OCI-LY7 (cell line): ENCODE measurements at regions not wholly inside any gene's neighbourhood (a gene's known extent, or its start where the extent isn't known, plus 50 kb on each side); places are given as distances from the start of the nearest gene placed in this dataset.

Source experiments
- EZH2phosphoT487 ChIP-seq: fragments of 200-600 bp; sonication (generic); IDR thresholded peaks from 2 replicates; pipeline ENCODE4 v1.6.1; 2018; ENCODE audit warnings: low read depth, borderline replicate concordance, mild to moderate bottlenecking, mixed run types, antibody characterized with exemption, low read length, moderate library complexity, mixed read lengths
- TF ChIP-seq, protein P1 (sequence below): fragments of 200-600 bp; sonication (generic); conservative IDR thresholded peaks from 2 replicates; pipeline ENCODE4 v1.5.1; 2014; ENCODE audit warnings: mild to moderate bottlenecking, antibody characterized with exemption, low read length, moderate library complexity, mixed read lengths

DNA sequence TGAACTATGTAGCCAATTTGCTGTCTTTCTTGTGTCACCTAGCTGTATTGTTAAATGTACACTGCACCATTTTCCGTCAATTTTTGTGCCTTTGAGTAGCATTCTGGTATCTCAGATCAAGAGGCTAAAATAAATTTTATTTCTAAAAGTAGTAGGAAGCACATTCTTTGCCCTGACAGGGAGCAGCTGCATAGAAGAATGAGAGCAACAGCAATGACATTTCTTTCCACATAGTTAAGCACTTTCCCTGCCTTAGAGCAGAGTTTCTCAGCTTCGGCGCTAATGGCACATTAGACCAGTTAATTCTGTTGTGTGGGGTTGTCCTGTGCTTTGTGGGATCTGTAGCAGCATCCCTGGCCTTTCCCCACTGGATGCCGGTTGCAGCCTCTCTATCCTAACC lies 173.9 kb downstream of the CHIC2 start:
- TF ChIP-seq, protein P1, sequence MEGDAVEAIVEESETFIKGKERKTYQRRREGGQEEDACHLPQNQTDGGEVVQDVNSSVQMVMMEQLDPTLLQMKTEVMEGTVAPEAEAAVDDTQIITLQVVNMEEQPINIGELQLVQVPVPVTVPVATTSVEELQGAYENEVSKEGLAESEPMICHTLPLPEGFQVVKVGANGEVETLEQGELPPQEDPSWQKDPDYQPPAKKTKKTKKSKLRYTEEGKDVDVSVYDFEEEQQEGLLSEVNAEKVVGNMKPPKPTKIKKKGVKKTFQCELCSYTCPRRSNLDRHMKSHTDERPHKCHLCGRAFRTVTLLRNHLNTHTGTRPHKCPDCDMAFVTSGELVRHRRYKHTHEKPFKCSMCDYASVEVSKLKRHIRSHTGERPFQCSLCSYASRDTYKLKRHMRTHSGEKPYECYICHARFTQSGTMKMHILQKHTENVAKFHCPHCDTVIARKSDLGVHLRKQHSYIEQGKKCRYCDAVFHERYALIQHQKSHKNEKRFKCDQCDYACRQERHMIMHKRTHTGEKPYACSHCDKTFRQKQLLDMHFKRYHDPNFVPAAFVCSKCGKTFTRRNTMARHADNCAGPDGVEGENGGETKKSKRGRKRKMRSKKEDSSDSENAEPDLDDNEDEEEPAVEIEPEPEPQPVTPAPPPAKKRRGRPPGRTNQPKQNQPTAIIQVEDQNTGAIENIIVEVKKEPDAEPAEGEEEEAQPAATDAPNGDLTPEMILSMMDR = no peak
- no peak for TF ChIP-seq EZH2phosphoT487
